Nephron progenitor cell (in vitro differentiated cells): ENCODE measurements at regions not wholly inside any gene's neighbourhood (a gene's known extent, or its start where the extent isn't known, plus 50 kb on each side); places are given as distances from the start of the nearest gene placed in this dataset.

Source experiments
- DNase-seq: peaks from one replicate; pipeline ENCODE4 v3.0.0; 2021
- H3K27ac Mint-ChIP-seq: 2 replicates; pipeline ENCODE4 v1.8.0; 2021; ENCODE audit warnings: mild to moderate bottlenecking, moderate library complexity, mixed read lengths
- H3K27me3 Mint-ChIP-seq: 2 replicates; pipeline ENCODE4 v1.8.0; 2021; ENCODE audit warnings: mild to moderate bottlenecking, low read depth, mixed read lengths; ENCODE audit not compliant: poor library complexity
- H3K36me3 Mint-ChIP-seq: 2 replicates; pipeline ENCODE4 v1.8.0; 2021; ENCODE audit warnings: low read depth, mixed read lengths
- H3K4me1 Mint-ChIP-seq: 2 replicates; pipeline ENCODE4 v1.8.0; 2021; ENCODE audit warnings: mixed read lengths
- H3K4me3 Mint-ChIP-seq: 2 replicates; pipeline ENCODE4 v1.8.0; 2021; ENCODE audit warnings: mild to moderate bottlenecking, moderate library complexity, mixed read lengths
- H3K9me3 Mint-ChIP-seq: 2 replicates; pipeline ENCODE4 v1.8.0; 2021; ENCODE audit warnings: mild to moderate bottlenecking, moderate library complexity, mixed read lengths
- CTCF ChIP-seq: fragments of 200-600 bp; sonication (generic); IDR thresholded peaks from 2 replicates; pipeline ENCODE4 v1.5.0; 2021; ENCODE audit warnings: antibody characterized with exemption

GRCh38 chr7:156051884-156052283, 239.6 kb upstream of the SHH start:
- peaks cover 4% of the 10 kb centered on the region for H3K9me3 Mint-ChIP-seq
- H3K27me3 Mint-ChIP-seq, result peaks cover 16% of the 10 kb centered on the region
- no peak for TF ChIP-seq CTCF
- no peak for DNase-seq
- H3K4me1 Mint-ChIP-seq, result peaks cover 13% of the 10 kb centered on the region
- no peaks in the 10 kb centered on the region for H3K36me3 Mint-ChIP-seq
- no peak overlapping the region for H3K4me3 Mint-ChIP-seq
- H3K27ac Mint-ChIP-seq, result no peak overlapping the region

- no peak overlapping the region for H3K27ac Mint-ChIP-seq
- H3K27me3 Mint-ChIP-seq, result peaks cover 13% of the 10 kb centered on the region
- H3K4me1 Mint-ChIP-seq, result peaks cover 11% of the 10 kb centered on the region
- TF ChIP-seq CTCF, result no peak
- H3K4me3 Mint-ChIP-seq, result no peak overlapping the region
- no peaks in the 10 kb centered on the region for H3K36me3 Mint-ChIP-seq
- H3K9me3 Mint-ChIP-seq, result peaks cover 8% of the 10 kb centered on the region
- no peak for DNase-seq
Observed at GRCh38 chr7:156050636-156051569, 238.6 kb upstream of the SHH start.

GRCh38 chr7:156049366-156049765, 237.1 kb upstream of the SHH start:
- Mint-ChIP-seq H3K4me1 (no peaks in the 10 kb centered on the region), H3K27me3 (peaks cover 10% of the 10 kb centered on the region), H3K9me3 (peaks cover 8% of the 10 kb centered on the region), H3K36me3 (no peaks in the 10 kb centered on the region), H3K27ac (no peak overlapping the region), H3K4me3 (no peak overlapping the region)
- no peak for TF ChIP-seq CTCF
- no peak for DNase-seq

GRCh38 chr7:156046031-156046560, 233.8 kb upstream of the SHH start:
- DNase-seq, result no peak
- Mint-ChIP-seq H3K27me3 (peaks cover 13% of the 10 kb centered on the region), H3K9me3 (peaks cover 8% of the 10 kb centered on the region), H3K36me3 (no peaks in the 10 kb centered on the region), H3K4me3 (no peak overlapping the region), H3K4me1 (peaks cover 5% of the 10 kb centered on the region), H3K27ac (no peak overlapping the region)
- TF ChIP-seq CTCF, result no peak

GRCh38 chr7:156043416-156044178, 231.3 kb upstream of the SHH start:
- H3K4me1 Mint-ChIP-seq, result peaks cover 5% of the 10 kb centered on the region
- no peak for DNase-seq
- no peak for TF ChIP-seq CTCF
- peaks cover 14% of the 10 kb centered on the region for H3K27me3 Mint-ChIP-seq
- no peaks in the 10 kb centered on the region for H3K36me3 Mint-ChIP-seq
- no peak overlapping the region for H3K27ac Mint-ChIP-seq
- H3K9me3 Mint-ChIP-seq, result peaks cover 8% of the 10 kb centered on the region
- no peak overlapping the region for H3K4me3 Mint-ChIP-seq
